HepG2 (cell line): ENCODE measurements at regions not wholly inside any gene's neighbourhood (a gene's known extent, or its start where the extent isn't known, plus 50 kb on each side); places are given as distances from the start of the nearest gene placed in this dataset.
A peak's percentile ranks its signal among the peaks of the same experiment; 100 is the strongest.

Experiments
- ATAC-seq: fragments of 200-7000 bp; cut with Tn5 transposase; 3 replicates; pipeline ENCODE4 v1.9.1; 2020; ENCODE audit warnings: mild to moderate bottlenecking, moderate library complexity
- BruUV-seq: library from RNA; stranded (reverse); fragments of 400-500 nt; replicated peaks from 2 replicates; lab custom pipeline; 2021; lab: Mats Ljungman, UMichigan
- CTCF ChIA-PET: fragments of 300-600 bp; formaldehyde crosslinking; extraction: SDS; loops from one replicate; lab custom pipeline; 2021; ENCODE audit warnings: low total read pairs, inconsistent platforms, low intra/inter-chr PET ratio; lab: Yijun Ruan, JAX
- POLR2A ChIA-PET: fragments of 350-600 bp; sonication (Branson Sonifier 250); formaldehyde crosslinking; loops from one replicate; lab custom pipeline; 2020; ENCODE audit warnings: antibody characterized with exemption, inconsistent platforms; lab: Yijun Ruan, JAX
- DNase-seq: peaks from one replicate; pipeline ENCODE4 v3.0.0-alpha.2; 2015; ENCODE audit warnings: low spot score
- FAIRE-seq: peaks from 3 replicates; lab custom pipeline; 2011; peaks lifted over from hg19 to GRCh38; lab: Jason Lieb, UNC
- H2AFZ ChIP-seq: one replicate; pipeline ENCODE4 v1.6.1; 2011; ENCODE audit warnings: low read length, inconsistent platforms
- H3K27ac ChIP-seq: fragments of 300-600 bp; 3 replicates; pipeline ENCODE4 v1.8.0; 2011; ENCODE audit warnings: mixed run types, mild to moderate bottlenecking, mixed read lengths, low read length, inconsistent platforms; ENCODE audit not compliant: insufficient read depth; ENCODE audit errors: extremely low read length
- H3K27me3 ChIP-seq, 2 experiments: fragments of 200-600 bp in 1 of 2; 2 replicates in 1 of 2; 3 replicates in 1 of 2; pipeline versions ENCODE4 v1.6.0 to v1.8.0; 2011; ENCODE audit warnings: low read length in 2 of 2, mild to moderate bottlenecking in 2 of 2, moderate library complexity in 2 of 2, inconsistent platforms in 1 of 2; ENCODE audit not compliant: insufficient read depth in 2 of 2, control insufficient read depth in 1 of 2
- H3K36me3 ChIP-seq, 2 experiments: fragments of 200-600 bp in 1 of 2; replicated peaks in 1 of 2; 2 replicates in 1 of 2; 3 replicates in 1 of 2; pipeline versions ENCODE4 v1.5.1 to v1.8.0; 2011; ENCODE audit warnings: low read length in 2 of 2, inconsistent platforms in 1 of 2; ENCODE audit not compliant: insufficient read depth in 2 of 2, control insufficient read depth in 1 of 2
- H3K4me1 ChIP-seq: 2 replicates; pipeline ENCODE4 v1.5.1; 2012; ENCODE audit warnings: low read length, inconsistent platforms; ENCODE audit not compliant: insufficient read depth
- H3K4me2 ChIP-seq: 2 replicates; pipeline ENCODE4 v1.6.0; 2011; ENCODE audit warnings: low read depth, low read length, inconsistent platforms
- H3K4me3 ChIP-seq, 3 experiments: fragments of 200-600 bp in 1 of 3; sonication (generic), shearing (Covaris generic) in 1 of 3; replicated peaks in 1 of 3; 2 replicates each; pipeline ENCODE4 v1.5.1; 2011 to 2016; ENCODE audit warnings: low read length in 3 of 3, inconsistent platforms in 2 of 3, low read depth in 2 of 3, mild to moderate bottlenecking in 2 of 3, control low read depth in 1 of 3, mixed read lengths in 1 of 3; ENCODE audit not compliant: insufficient read depth in 1 of 3
- H3K79me2 ChIP-seq: one replicate; pipeline ENCODE4 v1.6.1; 2011; ENCODE audit warnings: low read length, inconsistent platforms; ENCODE audit not compliant: insufficient read depth
- H3K9ac ChIP-seq: 2 replicates; pipeline ENCODE4 v1.6.0; 2011; ENCODE audit warnings: mild to moderate bottlenecking, low read depth, low read length, inconsistent platforms; ENCODE audit not compliant: insufficient read depth
- H3K9me3 ChIP-seq: 2 replicates; pipeline ENCODE4 v1.5.1; 2012; ENCODE audit warnings: mild to moderate bottlenecking, low read length
- H4K20me1 ChIP-seq: 2 replicates; pipeline ENCODE4 v1.6.0; 2011; ENCODE audit warnings: inconsistent platforms, mild to moderate bottlenecking, low read length, moderate library complexity; ENCODE audit not compliant: insufficient read depth
- AFF4 ChIP-seq: sonication (generic); formaldehyde crosslinking; IDR thresholded peaks from 2 replicates; pipeline ENCODE4 v1.4.0; 2020; ENCODE audit warnings: missing genetic modification reagents
- AHR ChIP-seq: IDR thresholded peaks from 2 replicates; pipeline ENCODE4 v1.6.1; 2018; ENCODE audit warnings: missing genetic modification reagents, missing compliant biosample characterization
- CHD4 ChIP-seq: fragments of 200-600 bp; sonication (generic); IDR thresholded peaks from 2 replicates; pipeline ENCODE4 v1.7.0; 2017; ENCODE audit warnings: mild to moderate bottlenecking, low read length, borderline replicate concordance
- CTCF ChIP-seq: sonication (generic); formaldehyde crosslinking; IDR thresholded peaks from 2 replicates; pipeline ENCODE4 v1.5.0; 2020; ENCODE audit warnings: mild to moderate bottlenecking, missing genetic modification reagents, moderate library complexity
- GLI4 ChIP-seq: sonication (generic); formaldehyde crosslinking; IDR thresholded peaks from 2 replicates; pipeline ENCODE4 v1.5.1; 2020; ENCODE audit warnings: missing genetic modification reagents, mild to moderate bottlenecking, moderate library complexity, borderline replicate concordance
- KDM6A ChIP-seq: IDR thresholded peaks from 2 replicates; pipeline ENCODE4 v1.6.1; 2016; ENCODE audit warnings: low read depth
- MTERF4 ChIP-seq: sonication (generic); formaldehyde crosslinking; IDR thresholded peaks from 2 replicates; pipeline ENCODE4 v1.8.0; 2023; ENCODE audit warnings: mild to moderate bottlenecking, missing genetic modification reagents
- SNAPC5 ChIP-seq: sonication (generic); formaldehyde crosslinking; IDR thresholded peaks from 2 replicates; pipeline ENCODE4 v1.8.1; 2023; ENCODE audit warnings: mild to moderate bottlenecking, missing genetic modification reagents, borderline replicate concordance
- SYNCRIP ChIP-seq: fragments of 200-400 bp; formaldehyde crosslinking; IDR thresholded peaks from 2 replicates; pipeline ENCODE4 v1.6.1; 2018; ENCODE audit warnings: mild to moderate bottlenecking, low read depth, low read length; ENCODE audit not compliant: insufficient read depth
- ZNF550 ChIP-seq: sonication (generic); formaldehyde crosslinking; IDR thresholded peaks from 2 replicates; pipeline ENCODE4 v1.4.0; 2020; ENCODE audit warnings: mild to moderate bottlenecking, missing genetic modification reagents, borderline replicate concordance
- ZNF672 ChIP-seq: sonication (generic); formaldehyde crosslinking; IDR thresholded peaks from 2 replicates; pipeline ENCODE4 v1.8.1; 2022; ENCODE audit warnings: missing genetic modification reagents
- ZNF83 ChIP-seq: sonication (generic); formaldehyde crosslinking; IDR thresholded peaks from 2 replicates; pipeline ENCODE4 v1.4.0; 2020; ENCODE audit warnings: missing genetic modification reagents, mild to moderate bottlenecking, borderline replicate concordance
- WGBS: methylation state at CpG from one replicate; pipeline ENCODE4 v1.1.6; 2017; ENCODE audit warnings: low lambda C conversion rate; 5-methylcytosine and 5-hydroxymethylcytosine counted together
- in situ Hi-C: cut with HindIII; loops from 2 replicates; pipeline ENCODE4 v1.10.0; 2017; ENCODE audit warnings: low pct_unique_long_range_greater_than_20kb; ENCODE audit not compliant: extremely low pct_ligation_motif_present
- intact Hi-C: fragments of 100-400 bp; cut with micrococcal nuclease; formaldehyde crosslinking; loops from one replicate; pipeline ENCODE4 v1.10.0; 2022; ENCODE audit not compliant: unreplicated experiment

GRCh38 chr4:24433515-24434214 is 150.7 kb downstream of the DHX15 start:
- DNase-seq, result no peak
- H4K20me1 ChIP-seq, result no peaks in the 10 kb centered on the region
- H3K27ac ChIP-seq, result no peak overlapping the region
- H2AFZ ChIP-seq, result no peak overlapping the region
- WGBS, result 12% methylated on average over 8 of the region's 8 CpGs
- no peak overlapping the region for H3K9ac ChIP-seq
- TF ChIP-seq ZNF672 (CRISPR knock-in tag) (no peak), SNAPC5 (CRISPR knock-in tag) (no peak), AHR (CRISPR knock-in tag) (no peak), ZNF83 (no peak), KDM6A (no peak), SYNCRIP (no peak), CHD4 (no peak), GLI4 (CRISPR knock-in tag) (no peak)
- TF ChIP-seq, all 625 proteins: peak for 0
- peaks cover 0 to 10% of the 10 kb centered on the region in 2 experiments; a peak in 2 of 5 replicates for H3K27me3 ChIP-seq
- BruUV-seq, result no TSS peak
- H3K4me1 ChIP-seq, result no peaks in the 10 kb centered on the region
- intact Hi-C loops (no loop called here), in situ Hi-C loops (no loop called here)
- CTCF ChIA-PET, result no interaction called here
- ATAC-seq, result no peak
- no peaks in the 10 kb centered on the region for H3K79me2 ChIP-seq
- H3K36me3 ChIP-seq, result no peaks in the 10 kb centered on the region
- H3K9me3 ChIP-seq, result no peaks in the 10 kb centered on the region
- no peak for FAIRE-seq
- POLR2A ChIA-PET, result no interaction called here
- H3K4me2 ChIP-seq, result no peak overlapping the region
- no peak overlapping the region for H3K4me3 ChIP-seq

- CTCF ChIA-PET, result no interaction called here
- TF ChIP-seq MTERF4, result no peak
- TF ChIP-seq ZNF550, result no peak
- TF ChIP-seq CTCF, result 0 out of 2 replicates have a peak, but pooled peaks have one; percentile 8
- no peak for TF ChIP-seq AFF4 (CRISPR knock-in tag)
Observed at GRCh38 chr4:24428850-24429249, 155.5 kb downstream of the DHX15 start.

More at GRCh38 chr4:24428850-24429249, 155.5 kb downstream of the DHX15 start:
- FAIRE-seq (no peak), ATAC-seq (peak; percentile 54), DNase-seq (no peak)
- in situ Hi-C loops, result no loop called here
- 2% methylated on average over 6 of the region's 6 CpGs for WGBS
- Histone ChIP-seq H4K20me1 (no peaks in the 10 kb centered on the region), H3K79me2 (no peaks in the 10 kb centered on the region), H3K36me3 (no peaks in the 10 kb centered on the region), H3K4me3 (no peak overlapping the region), H3K4me1 (no peaks in the 10 kb centered on the region), H3K4me2 (no peak overlapping the region), H3K27me3 (no peaks in the 10 kb centered on the region; a peak in 2 of 5 replicates), H3K27ac (no peak overlapping the region), H3K9me3 (no peaks in the 10 kb centered on the region), H2AFZ (no peak overlapping the region), H3K9ac (no peak overlapping the region)
- intact Hi-C loops, result no loop called here
- POLR2A ChIA-PET, result no interaction called here
- BruUV-seq, result no TSS peak
